ENCODE measurements at regions not wholly inside any gene's neighbourhood (a gene's known extent, or its start where the extent isn't known, plus 50 kb on each side); places are given as distances from the start of the nearest gene placed in this dataset.

DNA sequence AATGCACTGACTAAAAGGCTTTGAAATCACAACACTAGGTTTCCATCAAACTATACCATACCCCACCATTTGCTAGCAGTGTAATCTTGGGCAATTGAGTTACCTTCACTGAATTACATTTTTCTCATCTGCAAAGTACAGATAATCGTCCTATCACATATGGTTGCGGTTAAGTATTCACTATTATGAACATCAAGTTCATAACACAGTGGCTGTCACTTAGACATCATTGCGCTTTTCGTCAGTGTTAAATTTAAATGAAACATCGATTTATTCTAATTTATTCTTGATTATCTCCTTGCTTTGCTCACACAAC, 505.9 kb downstream of the CPS1 start (continued):
- TF ChIP-seq, protein P1, sequence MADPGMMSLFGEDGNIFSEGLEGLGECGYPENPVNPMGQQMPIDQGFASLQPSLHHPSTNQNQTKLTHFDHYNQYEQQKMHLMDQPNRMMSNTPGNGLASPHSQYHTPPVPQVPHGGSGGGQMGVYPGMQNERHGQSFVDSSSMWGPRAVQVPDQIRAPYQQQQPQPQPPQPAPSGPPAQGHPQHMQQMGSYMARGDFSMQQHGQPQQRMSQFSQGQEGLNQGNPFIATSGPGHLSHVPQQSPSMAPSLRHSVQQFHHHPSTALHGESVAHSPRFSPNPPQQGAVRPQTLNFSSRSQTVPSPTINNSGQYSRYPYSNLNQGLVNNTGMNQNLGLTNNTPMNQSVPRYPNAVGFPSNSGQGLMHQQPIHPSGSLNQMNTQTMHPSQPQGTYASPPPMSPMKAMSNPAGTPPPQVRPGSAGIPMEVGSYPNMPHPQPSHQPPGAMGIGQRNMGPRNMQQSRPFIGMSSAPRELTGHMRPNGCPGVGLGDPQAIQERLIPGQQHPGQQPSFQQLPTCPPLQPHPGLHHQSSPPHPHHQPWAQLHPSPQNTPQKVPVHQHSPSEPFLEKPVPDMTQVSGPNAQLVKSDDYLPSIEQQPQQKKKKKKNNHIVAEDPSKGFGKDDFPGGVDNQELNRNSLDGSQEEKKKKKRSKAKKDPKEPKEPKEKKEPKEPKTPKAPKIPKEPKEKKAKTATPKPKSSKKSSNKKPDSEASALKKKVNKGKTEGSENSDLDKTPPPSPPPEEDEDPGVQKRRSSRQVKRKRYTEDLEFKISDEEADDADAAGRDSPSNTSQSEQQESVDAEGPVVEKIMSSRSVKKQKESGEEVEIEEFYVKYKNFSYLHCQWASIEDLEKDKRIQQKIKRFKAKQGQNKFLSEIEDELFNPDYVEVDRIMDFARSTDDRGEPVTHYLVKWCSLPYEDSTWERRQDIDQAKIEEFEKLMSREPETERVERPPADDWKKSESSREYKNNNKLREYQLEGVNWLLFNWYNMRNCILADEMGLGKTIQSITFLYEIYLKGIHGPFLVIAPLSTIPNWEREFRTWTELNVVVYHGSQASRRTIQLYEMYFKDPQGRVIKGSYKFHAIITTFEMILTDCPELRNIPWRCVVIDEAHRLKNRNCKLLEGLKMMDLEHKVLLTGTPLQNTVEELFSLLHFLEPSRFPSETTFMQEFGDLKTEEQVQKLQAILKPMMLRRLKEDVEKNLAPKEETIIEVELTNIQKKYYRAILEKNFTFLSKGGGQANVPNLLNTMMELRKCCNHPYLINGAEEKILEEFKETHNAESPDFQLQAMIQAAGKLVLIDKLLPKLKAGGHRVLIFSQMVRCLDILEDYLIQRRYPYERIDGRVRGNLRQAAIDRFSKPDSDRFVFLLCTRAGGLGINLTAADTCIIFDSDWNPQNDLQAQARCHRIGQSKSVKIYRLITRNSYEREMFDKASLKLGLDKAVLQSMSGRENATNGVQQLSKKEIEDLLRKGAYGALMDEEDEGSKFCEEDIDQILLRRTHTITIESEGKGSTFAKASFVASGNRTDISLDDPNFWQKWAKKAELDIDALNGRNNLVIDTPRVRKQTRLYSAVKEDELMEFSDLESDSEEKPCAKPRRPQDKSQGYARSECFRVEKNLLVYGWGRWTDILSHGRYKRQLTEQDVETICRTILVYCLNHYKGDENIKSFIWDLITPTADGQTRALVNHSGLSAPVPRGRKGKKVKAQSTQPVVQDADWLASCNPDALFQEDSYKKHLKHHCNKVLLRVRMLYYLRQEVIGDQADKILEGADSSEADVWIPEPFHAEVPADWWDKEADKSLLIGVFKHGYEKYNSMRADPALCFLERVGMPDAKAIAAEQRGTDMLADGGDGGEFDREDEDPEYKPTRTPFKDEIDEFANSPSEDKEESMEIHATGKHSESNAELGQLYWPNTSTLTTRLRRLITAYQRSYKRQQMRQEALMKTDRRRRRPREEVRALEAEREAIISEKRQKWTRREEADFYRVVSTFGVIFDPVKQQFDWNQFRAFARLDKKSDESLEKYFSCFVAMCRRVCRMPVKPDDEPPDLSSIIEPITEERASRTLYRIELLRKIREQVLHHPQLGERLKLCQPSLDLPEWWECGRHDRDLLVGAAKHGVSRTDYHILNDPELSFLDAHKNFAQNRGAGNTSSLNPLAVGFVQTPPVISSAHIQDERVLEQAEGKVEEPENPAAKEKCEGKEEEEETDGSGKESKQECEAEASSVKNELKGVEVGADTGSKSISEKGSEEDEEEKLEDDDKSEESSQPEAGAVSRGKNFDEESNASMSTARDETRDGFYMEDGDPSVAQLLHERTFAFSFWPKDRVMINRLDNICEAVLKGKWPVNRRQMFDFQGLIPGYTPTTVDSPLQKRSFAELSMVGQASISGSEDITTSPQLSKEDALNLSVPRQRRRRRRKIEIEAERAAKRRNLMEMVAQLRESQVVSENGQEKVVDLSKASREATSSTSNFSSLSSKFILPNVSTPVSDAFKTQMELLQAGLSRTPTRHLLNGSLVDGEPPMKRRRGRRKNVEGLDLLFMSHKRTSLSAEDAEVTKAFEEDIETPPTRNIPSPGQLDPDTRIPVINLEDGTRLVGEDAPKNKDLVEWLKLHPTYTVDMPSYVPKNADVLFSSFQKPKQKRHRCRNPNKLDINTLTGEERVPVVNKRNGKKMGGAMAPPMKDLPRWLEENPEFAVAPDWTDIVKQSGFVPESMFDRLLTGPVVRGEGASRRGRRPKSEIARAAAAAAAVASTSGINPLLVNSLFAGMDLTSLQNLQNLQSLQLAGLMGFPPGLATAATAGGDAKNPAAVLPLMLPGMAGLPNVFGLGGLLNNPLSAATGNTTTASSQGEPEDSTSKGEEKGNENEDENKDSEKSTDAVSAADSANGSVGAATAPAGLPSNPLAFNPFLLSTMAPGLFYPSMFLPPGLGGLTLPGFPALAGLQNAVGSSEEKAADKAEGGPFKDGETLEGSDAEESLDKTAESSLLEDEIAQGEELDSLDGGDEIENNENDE (IDR thresholded peaks at IDR 0.05; ENCODE audit: insufficient replicate concordance, low read length) = no peak
- TF ChIP-seq CBX5 (IDR thresholded peaks at IDR 0.05; ENCODE audit: low read depth, low read length) = no peak
- no peak for TF ChIP-seq POLR2A (IDR thresholded peaks at IDR 0.05; ENCODE audit: control extremely low read depth in 1 of 2, low read depth in 2 of 2, low read length in 2 of 2)
- no peak for TF ChIP-seq TAF1 (IDR thresholded peaks at IDR 0.05; ENCODE audit: low read depth, low read length)
- no peak for TF ChIP-seq POLR2AphosphoS5 (IDR thresholded peaks at IDR 0.05; ENCODE audit: low read depth, low read length)
- no peak for TF ChIP-seq CTBP2 (IDR thresholded peaks at IDR 0.05; ENCODE audit: borderline replicate concordance, insufficient read depth, insufficient read length, low read length)
- TF ChIP-seq CREB1 (IDR thresholded peaks at IDR 0.05) = no peak
